B cell (primary cell): ENCODE measurements at regions not wholly inside any gene's neighbourhood (a gene's known extent, or its start where the extent isn't known, plus 50 kb on each side); places are given as distances from the start of the nearest gene placed in this dataset.
"Not testable (repeated sequence)": the region's sequence is repeated elsewhere in the genome, so short reads cannot be mapped to it uniquely, and the experiment has no call there.

Source experiments
- ATAC-seq: fragments of 200-7000 bp; cut with Tn5 transposase; one replicate; pipeline ENCODE4 v1.10.0; 2021; ENCODE audit warnings: low read depth, mild to moderate bottlenecking, moderate number of reproducible peaks, moderate library complexity
- CTCF ChIA-PET: fragments of 350-600 bp; sonication (Branson Sonifier 250); formaldehyde crosslinking; loops from one replicate; lab custom pipeline; 2021; ENCODE audit warnings: antibody characterized with exemption, inconsistent platforms; lab: Charles Lee
- POLR2A ChIA-PET: fragments of 350-600 bp; sonication (Branson Sonifier 250); formaldehyde crosslinking; loops from one replicate; lab custom pipeline; 2021; ENCODE audit warnings: antibody characterized with exemption; lab: Charles Lee
- DNase-seq: peaks from one replicate; pipeline ENCODE4 v3.0.0; 2013
- H2AFZ ChIP-seq: 2 replicates; pipeline ENCODE4 v1.6.1; 2012; ENCODE audit warnings: mild to moderate bottlenecking, low read depth, low read length; ENCODE audit not compliant: insufficient read depth, poor library complexity, severe bottlenecking
- H3K27ac ChIP-seq, 2 donors: 1 replicate in 1 of 2; 2 replicates in 1 of 2; pipeline ENCODE4 v1.5.1; 2012 to 2013; ENCODE audit warnings: low read length in 2 of 2, mild to moderate bottlenecking in 2 of 2, moderate library complexity in 1 of 2
- H3K27me3 ChIP-seq, 4 experiments: fragments of 200-600 bp in 1 of 4; sonication (generic) in 1 of 4; replicated peaks in 1 of 4; 1 replicate in 2 of 4; 2 replicates in 2 of 4; pipeline versions ENCODE4 v1.6.1 to v1.7.0; 2013 to 2016; ENCODE audit warnings: low read length in 3 of 4, mild to moderate bottlenecking in 2 of 4, mixed read lengths in 1 of 4, moderate library complexity in 1 of 4; ENCODE audit not compliant: insufficient read depth in 4 of 4, control insufficient read depth in 3 of 4; ENCODE audit errors: control extremely low read depth in 1 of 4
- H3K36me3 ChIP-seq, 2 experiments: replicated peaks in 1 of 2; 1 replicate in 1 of 2; 2 replicates in 1 of 2; pipeline versions ENCODE4 v1.6.1 to v1.7.1; 2013; ENCODE audit warnings: low read length in 1 of 2; ENCODE audit not compliant: insufficient read depth in 2 of 2, control insufficient read depth in 1 of 2; ENCODE audit errors: control extremely low read depth in 1 of 2, extremely low read depth in 1 of 2
- H3K4me1 ChIP-seq, 2 donors: fragments of 200-600 bp in 1 of 2; sonication (generic) in 1 of 2; 1 replicate in 1 of 2; 2 replicates in 1 of 2; pipeline versions ENCODE4 v1.5.1 to v1.6.1; 2013 to 2017; ENCODE audit warnings: low read length in 2 of 2; ENCODE audit not compliant: control insufficient read depth in 2 of 2, insufficient read depth in 2 of 2
- H3K4me2 ChIP-seq: replicated peaks from 2 replicates; pipeline ENCODE3; 2012; ENCODE audit warnings: mild to moderate bottlenecking, low read depth, low read length; ENCODE audit not compliant: poor library complexity, severe bottlenecking
- H3K4me3 ChIP-seq, 5 experiments: fragments of 200-600 bp in 1 of 5; sonication (generic) in 1 of 5; 1 replicate in 3 of 5; 2 replicates in 2 of 5; pipeline versions ENCODE4 v1.5.1 to v1.7.0; 2011 to 2016; ENCODE audit warnings: low read length in 4 of 5, mild to moderate bottlenecking in 4 of 5, low read depth in 2 of 5, control low read depth in 1 of 5, moderate library complexity in 1 of 5; ENCODE audit not compliant: insufficient read depth in 1 of 5; ENCODE audit errors: control extremely low read depth in 1 of 5, extremely low read depth in 1 of 5
- H3K79me2 ChIP-seq: fragments of 200-600 bp; sonication (generic); one replicate; pipeline ENCODE4 v1.6.0; 2016; ENCODE audit warnings: low read length; ENCODE audit not compliant: control insufficient read depth, insufficient read depth
- H3K9ac ChIP-seq: fragments of 200-600 bp; sonication (generic); 2 replicates; pipeline ENCODE4 v1.6.1; 2017; ENCODE audit warnings: mild to moderate bottlenecking, low read length, moderate library complexity
- H3K9me3 ChIP-seq, 3 donors: one replicate each; pipeline versions ENCODE4 v1.6.1 to v1.7.1; 2013; ENCODE audit warnings: low read length in 2 of 3; ENCODE audit not compliant: control insufficient read depth in 2 of 3, insufficient read depth in 1 of 3; ENCODE audit errors: control extremely low read depth in 1 of 3
- H4K20me1 ChIP-seq: 2 replicates; pipeline ENCODE4 v1.6.0; 2012; ENCODE audit warnings: mild to moderate bottlenecking, low read length; ENCODE audit not compliant: insufficient read depth, control insufficient read depth, poor library complexity, severe bottlenecking
- H3K27ac Mint-ChIP-seq: one replicate; pipeline ENCODE4 v1.8.0; 2021; ENCODE audit warnings: mixed read lengths
- H3K27me3 Mint-ChIP-seq: one replicate; pipeline ENCODE4 v1.8.0; 2021; ENCODE audit warnings: mixed read lengths
- H3K4me1 Mint-ChIP-seq: one replicate; pipeline ENCODE4 v1.8.0; 2021; ENCODE audit warnings: mixed read lengths
- H3K4me3 Mint-ChIP-seq: one replicate; pipeline ENCODE4 v1.8.0; 2021; ENCODE audit warnings: mixed read lengths
- H3K9me3 Mint-ChIP-seq: one replicate; pipeline ENCODE4 v1.8.0; 2022; ENCODE audit warnings: mixed read lengths; ENCODE audit not compliant: insufficient read depth
- EZH2 ChIP-seq: IDR thresholded peaks from 2 replicates; pipeline ENCODE4 v1.6.1; 2012; ENCODE audit warnings: borderline replicate concordance, low read depth, mild to moderate bottlenecking, moderate library complexity, low read length; ENCODE audit not compliant: insufficient read depth, poor library complexity, severe bottlenecking
- WGBS: methylation state at CpG from one replicate; pipeline ENCODE4 v1.1.5; 2013; ENCODE audit warnings: missing lambda C conversion rate; ENCODE audit not compliant: insufficient coverage; 5-methylcytosine and 5-hydroxymethylcytosine counted together
- intact Hi-C: fragments of 100-400 bp; cut with micrococcal nuclease; formaldehyde crosslinking; loops from one replicate; pipeline ENCODE4 v1.10.0; 2022
- TF ChIP-seq, protein P1 (sequence below): fragments of 200-600 bp; IDR thresholded peaks from one replicate; pipeline ENCODE4 v1.8.0; 2022; ENCODE audit warnings: antibody characterized with exemption, mild to moderate bottlenecking

DNA sequence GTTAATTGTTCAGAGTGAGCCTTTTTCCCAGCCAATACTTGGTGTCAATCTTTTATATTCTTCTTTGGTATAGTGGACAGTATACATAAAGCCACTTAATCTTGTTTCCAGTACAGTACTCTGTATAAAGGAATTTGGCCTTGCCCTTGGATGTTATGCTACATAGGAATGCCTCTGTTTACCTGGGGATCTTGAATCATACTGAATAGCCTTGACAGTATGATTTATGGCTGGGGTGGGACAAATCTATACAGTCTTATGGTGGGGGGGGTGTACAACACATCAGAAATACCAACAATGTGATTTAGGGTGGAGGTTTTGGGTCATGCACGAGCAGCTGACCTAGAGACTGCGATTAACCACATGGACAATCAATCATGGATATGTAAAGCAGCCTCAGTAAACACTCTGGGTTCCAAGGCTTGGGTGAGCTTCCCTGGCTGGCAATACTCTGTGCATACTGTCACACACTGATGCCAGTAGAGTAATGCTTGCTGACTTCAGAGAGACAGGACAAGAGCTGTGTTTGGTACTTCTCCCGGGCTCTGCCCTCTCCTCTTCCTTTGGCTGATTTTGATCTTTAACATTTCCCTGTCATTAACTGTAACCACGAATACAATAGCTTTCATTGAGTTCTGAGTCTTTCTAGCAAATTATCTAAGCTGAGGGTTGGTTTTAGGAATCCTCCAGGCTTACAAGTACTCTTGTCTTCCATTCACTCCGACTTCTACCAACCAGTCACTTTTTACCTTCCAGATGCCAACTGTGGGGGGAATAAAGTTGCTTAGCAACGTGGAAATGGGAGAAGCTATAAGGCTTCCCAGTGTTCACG, 84.6 kb downstream of the IARS1 start:
- intact Hi-C loops = no loop called here
- DNase-seq (no peak), ATAC-seq (no peak)
- no peaks in the 10 kb centered on the region for H3K9me3 ChIP-seq
- TF ChIP-seq EZH2 = no peak
- TF ChIP-seq, protein P1, sequence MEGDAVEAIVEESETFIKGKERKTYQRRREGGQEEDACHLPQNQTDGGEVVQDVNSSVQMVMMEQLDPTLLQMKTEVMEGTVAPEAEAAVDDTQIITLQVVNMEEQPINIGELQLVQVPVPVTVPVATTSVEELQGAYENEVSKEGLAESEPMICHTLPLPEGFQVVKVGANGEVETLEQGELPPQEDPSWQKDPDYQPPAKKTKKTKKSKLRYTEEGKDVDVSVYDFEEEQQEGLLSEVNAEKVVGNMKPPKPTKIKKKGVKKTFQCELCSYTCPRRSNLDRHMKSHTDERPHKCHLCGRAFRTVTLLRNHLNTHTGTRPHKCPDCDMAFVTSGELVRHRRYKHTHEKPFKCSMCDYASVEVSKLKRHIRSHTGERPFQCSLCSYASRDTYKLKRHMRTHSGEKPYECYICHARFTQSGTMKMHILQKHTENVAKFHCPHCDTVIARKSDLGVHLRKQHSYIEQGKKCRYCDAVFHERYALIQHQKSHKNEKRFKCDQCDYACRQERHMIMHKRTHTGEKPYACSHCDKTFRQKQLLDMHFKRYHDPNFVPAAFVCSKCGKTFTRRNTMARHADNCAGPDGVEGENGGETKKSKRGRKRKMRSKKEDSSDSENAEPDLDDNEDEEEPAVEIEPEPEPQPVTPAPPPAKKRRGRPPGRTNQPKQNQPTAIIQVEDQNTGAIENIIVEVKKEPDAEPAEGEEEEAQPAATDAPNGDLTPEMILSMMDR = no peak
- H3K4me1 ChIP-seq = no peaks in the 10 kb centered on the region
- H3K4me2 ChIP-seq = no peak overlapping the region
- Mint-ChIP-seq H3K27me3 (no peaks in the 10 kb centered on the region), H3K27ac (no peak overlapping the region), H3K9me3 (no peaks in the 10 kb centered on the region), H3K4me3 (no peak overlapping the region), H3K4me1 (no peaks in the 10 kb centered on the region)
- H3K36me3 ChIP-seq = peaks cover 18 to 50% of the 10 kb centered on the region in 2 experiments
- H4K20me1 ChIP-seq = no peaks in the 10 kb centered on the region
- H3K27me3 ChIP-seq = no peaks in the 10 kb centered on the region
- no peak overlapping the region for H3K27ac ChIP-seq
- H3K4me3 ChIP-seq = no peak overlapping the region
- POLR2A ChIA-PET = no interaction called here
- H2AFZ ChIP-seq = no peak overlapping the region
- 94% methylated on average over 3 of the region's 7 CpGs for WGBS
- CTCF ChIA-PET = no interaction called here
- no peaks in the 10 kb centered on the region for H3K79me2 ChIP-seq
- no peak overlapping the region for H3K9ac ChIP-seq

DNA sequence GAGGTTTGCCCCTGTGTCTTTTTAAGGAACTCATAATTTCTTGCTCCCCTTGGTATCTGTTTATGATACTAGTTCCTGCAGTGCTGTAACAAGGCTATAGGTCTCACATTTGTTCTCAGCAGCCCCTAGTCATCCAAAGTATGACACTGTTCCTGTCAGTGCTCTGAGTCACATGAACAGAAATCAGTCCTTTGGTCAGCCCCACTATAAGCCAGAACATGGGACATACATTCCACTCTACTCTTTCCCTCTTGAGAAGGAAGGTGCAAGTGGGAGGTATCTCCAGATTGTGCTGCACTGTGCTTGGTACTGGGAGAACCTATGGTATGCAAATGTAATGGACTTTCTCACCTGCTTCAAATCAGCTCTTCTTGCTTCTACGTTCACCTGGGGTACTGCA, 87.0 kb downstream of the IARS1 start:
- Histone ChIP-seq H3K27ac (no peak overlapping the region), H3K9ac (no peak overlapping the region), H3K36me3 (peaks cover 18 to 29% of the 10 kb centered on the region in 2 experiments), H3K9me3 (no peaks in the 10 kb centered on the region), H2AFZ (no peak overlapping the region), H3K79me2 (no peaks in the 10 kb centered on the region), H3K4me1 (no peaks in the 10 kb centered on the region), H3K4me3 (no peak overlapping the region), H3K4me2 (no peak overlapping the region), H3K27me3 (no peaks in the 10 kb centered on the region), H4K20me1 (no peaks in the 10 kb centered on the region)
- no peaks in the 10 kb centered on the region for H3K4me1 Mint-ChIP-seq
- no peaks in the 10 kb centered on the region for H3K9me3 Mint-ChIP-seq
- POLR2A ChIA-PET = no interaction called here
- no peaks in the 10 kb centered on the region for H3K27me3 Mint-ChIP-seq
- H3K4me3 Mint-ChIP-seq = no peak overlapping the region
- TF ChIP-seq, protein P1 = no peak
- no peak for TF ChIP-seq EZH2
- H3K27ac Mint-ChIP-seq = no peak overlapping the region
- ATAC-seq (no peak), DNase-seq (no peak)
- CTCF ChIA-PET = interaction anchor here (0.6 kb wide), 1 partner anchor 82 kb away, joined by 3 read pairs; no protein-coding TSS in a partner anchor
- WGBS = no CpG with 5 or more reads among the region's 1 CpG
- intact Hi-C loops = no loop called here

DNA sequence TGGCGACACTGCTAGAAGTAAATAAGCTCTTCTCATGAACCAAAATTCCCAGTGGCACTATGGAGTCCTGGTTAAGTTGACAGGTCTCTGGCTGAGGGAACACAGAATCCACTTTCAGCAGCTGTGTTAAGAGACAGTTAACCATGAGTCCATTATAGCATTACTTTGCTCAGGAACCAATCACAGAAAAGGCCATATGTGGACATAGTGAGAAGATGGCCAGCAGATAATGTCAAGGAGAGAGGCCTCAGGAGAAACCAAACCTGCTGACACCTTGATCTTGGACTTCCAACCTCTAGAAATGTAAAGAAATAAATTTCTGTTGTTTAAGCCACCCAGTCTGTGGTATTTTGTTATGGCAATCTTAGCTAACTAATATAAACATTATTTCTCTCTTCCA, 88.7 kb upstream of the SPTLC1 start:
- DNase-seq = not testable (repeated sequence)

More for the DNA sequence above, 88.7 kb upstream of the SPTLC1 start:
- POLR2A ChIA-PET, H3K9me3 ChIP-seq, H3K9me3 Mint-ChIP-seq, H3K79me2 ChIP-seq, H3K36me3 ChIP-seq, H4K20me1 ChIP-seq, H2AFZ ChIP-seq, H3K27ac ChIP-seq, H3K27ac Mint-ChIP-seq, H3K4me1 Mint-ChIP-seq, CTCF ChIA-PET, H3K4me3 Mint-ChIP-seq, H3K4me2 ChIP-seq, H3K27me3 Mint-ChIP-seq, H3K27me3 ChIP-seq, ATAC-seq, H3K4me1 ChIP-seq, H3K9ac ChIP-seq, intact Hi-C loops, H3K4me3 ChIP-seq: not testable (repeated sequence)
- WGBS = no CpG with 5 or more reads among the region's 1 CpG
